Lower lobe of right lung (tissue), 2 donors: ENCODE measurements at regions not wholly inside any gene's neighbourhood (a gene's known extent, or its start where the extent isn't known, plus 50 kb on each side); places are given as distances from the start of the nearest gene placed in this dataset.
"Not testable (repeated sequence)": the region's sequence is repeated elsewhere in the genome, so short reads cannot be mapped to it uniquely, and the experiment has no call there.

Experiments used
- ATAC-seq, 2 donors: fragments of 200-7000 bp; cut with Tn5 transposase; one replicate each; pipeline ENCODE4 v1.9.1; 2020 to 2022; ENCODE audit warnings: mild to moderate bottlenecking in 2 of 2, moderate library complexity in 2 of 2
- DNase-seq: peaks from one replicate; pipeline ENCODE4 v3.0.0-alpha.2; 2020
- H3K27ac ChIP-seq: fragments of 200-600 bp; one replicate; pipeline ENCODE4 v1.8.0; 2022
- H3K27me3 ChIP-seq: fragments of 200-600 bp; one replicate; pipeline ENCODE4 v1.8.0; 2022; ENCODE audit warnings: low read depth
- H3K36me3 ChIP-seq: fragments of 200-600 bp; one replicate; pipeline ENCODE4 v1.8.0; 2022; ENCODE audit warnings: mild to moderate bottlenecking
- H3K4me1 ChIP-seq: fragments of 200-600 bp; one replicate; pipeline ENCODE4 v1.8.0; 2022
- H3K4me3 ChIP-seq: fragments of 200-600 bp; one replicate; pipeline ENCODE4 v1.8.0; 2022; ENCODE audit warnings: mild to moderate bottlenecking
- H3K9me3 ChIP-seq: fragments of 200-600 bp; one replicate; pipeline ENCODE4 v1.8.0; 2022
- intact Hi-C: fragments of 100-400 bp; cut with DNase I; formaldehyde crosslinking; loops from one replicate; pipeline ENCODE4 v1.11.0; 2022
- TF ChIP-seq, protein P1 (sequence below): fragments of 200-600 bp; IDR thresholded peaks from one replicate; pipeline ENCODE4 v1.8.0; 2022; ENCODE audit warnings: antibody characterized with exemption, mild to moderate bottlenecking
- donor health status: DM: no; HTN: yes; CAD: no; lungs with severe emphysema.

DNA sequence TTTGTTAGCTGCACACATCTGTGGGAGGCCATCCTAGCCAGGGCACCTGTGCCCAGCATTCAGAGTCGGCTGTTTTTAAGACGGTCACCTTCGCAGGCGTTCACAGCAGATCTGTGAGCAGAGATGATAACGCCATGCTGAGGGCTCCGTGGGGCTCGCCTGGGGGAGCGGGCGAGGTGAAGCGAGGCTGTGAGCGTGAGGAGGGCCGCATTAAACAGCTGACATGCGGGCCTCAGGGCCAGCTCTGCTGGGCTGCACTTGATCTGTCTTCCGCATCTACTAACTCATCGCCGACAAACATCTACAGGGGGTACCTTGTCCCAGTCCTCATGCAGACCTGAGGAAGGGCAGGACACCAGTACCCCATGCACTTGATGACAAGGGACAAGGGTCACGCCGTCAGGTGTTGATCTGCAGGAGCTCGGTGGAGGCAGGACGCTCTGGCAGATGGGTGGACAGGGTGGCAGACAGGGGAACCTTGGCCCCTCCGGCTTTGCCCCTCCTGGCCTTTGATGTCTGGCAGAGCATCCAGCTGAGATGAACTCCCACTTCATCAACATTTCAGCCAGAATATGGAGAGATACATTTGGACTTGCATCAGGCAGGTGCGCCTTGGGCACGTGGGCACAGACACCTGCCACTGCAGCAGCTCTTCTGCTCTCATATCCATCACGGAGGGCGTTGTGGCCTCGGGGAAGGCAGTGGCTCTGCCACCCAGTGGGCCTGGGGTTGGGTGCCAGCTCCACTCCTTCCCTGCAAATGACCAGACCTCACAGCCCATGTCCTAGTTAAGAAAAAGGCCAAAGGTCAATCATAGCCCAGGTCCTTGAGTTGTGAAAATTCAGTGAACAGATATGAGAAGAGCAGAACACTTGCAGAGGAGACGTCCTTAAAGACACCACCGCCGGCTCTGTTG, 822.9 kb downstream of the BRD1 start:
- no peaks in the 10 kb centered on the region for H3K4me1 ChIP-seq
- no peak for DNase-seq
- no peak for ATAC-seq
- no peak overlapping the region for H3K27ac ChIP-seq
- TF ChIP-seq, protein P1, sequence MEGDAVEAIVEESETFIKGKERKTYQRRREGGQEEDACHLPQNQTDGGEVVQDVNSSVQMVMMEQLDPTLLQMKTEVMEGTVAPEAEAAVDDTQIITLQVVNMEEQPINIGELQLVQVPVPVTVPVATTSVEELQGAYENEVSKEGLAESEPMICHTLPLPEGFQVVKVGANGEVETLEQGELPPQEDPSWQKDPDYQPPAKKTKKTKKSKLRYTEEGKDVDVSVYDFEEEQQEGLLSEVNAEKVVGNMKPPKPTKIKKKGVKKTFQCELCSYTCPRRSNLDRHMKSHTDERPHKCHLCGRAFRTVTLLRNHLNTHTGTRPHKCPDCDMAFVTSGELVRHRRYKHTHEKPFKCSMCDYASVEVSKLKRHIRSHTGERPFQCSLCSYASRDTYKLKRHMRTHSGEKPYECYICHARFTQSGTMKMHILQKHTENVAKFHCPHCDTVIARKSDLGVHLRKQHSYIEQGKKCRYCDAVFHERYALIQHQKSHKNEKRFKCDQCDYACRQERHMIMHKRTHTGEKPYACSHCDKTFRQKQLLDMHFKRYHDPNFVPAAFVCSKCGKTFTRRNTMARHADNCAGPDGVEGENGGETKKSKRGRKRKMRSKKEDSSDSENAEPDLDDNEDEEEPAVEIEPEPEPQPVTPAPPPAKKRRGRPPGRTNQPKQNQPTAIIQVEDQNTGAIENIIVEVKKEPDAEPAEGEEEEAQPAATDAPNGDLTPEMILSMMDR, result no peak
- no peaks in the 10 kb centered on the region for H3K36me3 ChIP-seq
- H3K9me3 ChIP-seq, result no peaks in the 10 kb centered on the region
- H3K27me3 ChIP-seq, result peaks cover 7% of the 10 kb centered on the region
- H3K4me3 ChIP-seq, result no peak overlapping the region
- intact Hi-C loops, result no loop called here

DNA sequence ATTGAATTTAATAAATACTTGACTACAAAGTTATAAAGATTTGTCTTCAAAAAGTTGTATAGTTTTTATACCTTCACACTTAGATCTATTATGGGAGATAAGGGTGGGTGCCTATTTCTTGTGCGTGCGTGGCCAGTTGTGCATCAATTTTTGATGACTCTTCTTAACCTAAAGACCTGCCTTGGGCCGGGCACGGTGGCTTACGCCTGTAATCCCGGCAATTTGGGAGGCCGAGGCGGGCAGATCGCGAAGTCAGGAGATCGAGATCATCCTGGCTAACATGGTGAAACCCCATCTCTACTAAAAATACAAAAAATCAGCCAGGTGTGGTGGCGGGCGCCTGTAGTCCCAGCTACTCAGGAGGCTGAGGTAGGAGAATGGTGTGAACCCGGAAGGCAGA, 830.1 kb downstream of the BRD1 start:
- H3K36me3 ChIP-seq, H3K4me3 ChIP-seq, DNase-seq, H3K27ac ChIP-seq, intact Hi-C loops, H3K4me1 ChIP-seq, H3K27me3 ChIP-seq, ATAC-seq, H3K9me3 ChIP-seq: not testable (repeated sequence)

GRCh38 chr22:48993655-48994054, 834.0 kb downstream of the BRD1 start:
- no peak overlapping the region for H3K27ac ChIP-seq
- H3K27me3 ChIP-seq, result no peaks in the 10 kb centered on the region
- H3K36me3 ChIP-seq, result no peaks in the 10 kb centered on the region
- H3K4me3 ChIP-seq, result no peak overlapping the region
- no peaks in the 10 kb centered on the region for H3K4me1 ChIP-seq
- ATAC-seq, result no peak
- DNase-seq, result no peak
- TF ChIP-seq, protein P1, result no peak
- no peaks in the 10 kb centered on the region for H3K9me3 ChIP-seq
- intact Hi-C loops, result no loop called here

- Histone ChIP-seq H3K4me3 (no peak overlapping the region), H3K9me3 (no peaks in the 10 kb centered on the region), H3K36me3 (no peaks in the 10 kb centered on the region), H3K27ac (no peak overlapping the region), H3K4me1 (no peaks in the 10 kb centered on the region), H3K27me3 (peaks cover 10% of the 10 kb centered on the region)
- DNase-seq, result no peak
- intact Hi-C loops, result no loop called here
- TF ChIP-seq, protein P1, result no peak
- no peak for ATAC-seq
Measured at GRCh38 chr22:48984639-48985038, 843.0 kb downstream of the BRD1 start.

GRCh38 chr22:48982321-48982905, 845.3 kb downstream of the BRD1 start:
- ATAC-seq, result no peak
- DNase-seq, result no peak

More at GRCh38 chr22:48982321-48982905, 845.3 kb downstream of the BRD1 start:
- Histone ChIP-seq H3K4me1 (no peaks in the 10 kb centered on the region), H3K27ac (no peak overlapping the region), H3K36me3 (no peaks in the 10 kb centered on the region), H3K4me3 (no peak overlapping the region), H3K27me3 (peaks cover 10% of the 10 kb centered on the region), H3K9me3 (no peaks in the 10 kb centered on the region)
- TF ChIP-seq, protein P1, result no peak
- intact Hi-C loops, result no loop called here
